Spinal cord (tissue), 9 donors: ENCODE measurements at regions not wholly inside any gene's neighbourhood (a gene's known extent, or its start where the extent isn't known, plus 50 kb on each side); places are given as distances from the start of the nearest gene placed in this dataset.

Experiments
- DNase-seq, 6 donors: peaks; one replicate each; pipeline versions ENCODE4 v3.0.0 to v3.0.0-alpha.2; 2013 to 2015; ENCODE audit warnings: low spot score in 6 of 6, low read depth in 4 of 6
- H3K27ac ChIP-seq: one replicate; pipeline ENCODE4 v1.5.1; 2013; ENCODE audit warnings: low read depth, low read length, control low read depth
- H3K27me3 ChIP-seq: one replicate; pipeline ENCODE4 v1.6.1; 2013; ENCODE audit warnings: low read length; ENCODE audit not compliant: control insufficient read depth, insufficient read depth
- H3K36me3 ChIP-seq: one replicate; pipeline ENCODE4 v1.6.1; 2013; ENCODE audit warnings: low read length; ENCODE audit not compliant: control insufficient read depth, insufficient read depth
- H3K4me1 ChIP-seq: one replicate; pipeline ENCODE4 v1.6.1; 2013; ENCODE audit warnings: low read length; ENCODE audit not compliant: control insufficient read depth, insufficient read depth
- H3K4me3 ChIP-seq: one replicate; pipeline ENCODE4 v1.5.1; 2013; ENCODE audit warnings: low read depth, low read length, control low read depth
- H3K9me3 ChIP-seq: one replicate; pipeline ENCODE4 v1.6.1; 2013; ENCODE audit warnings: low read length; ENCODE audit not compliant: control insufficient read depth, insufficient read depth
- WGBS: methylation state at CpG from one replicate; pipeline ENCODE4 v1.1.5; 2013; ENCODE audit warnings: missing lambda C conversion rate; ENCODE audit not compliant: insufficient coverage; 5-methylcytosine and 5-hydroxymethylcytosine counted together
- donor health status: healthy.

GRCh38 chr2:151067658-151068369, 193.8 kb downstream of the RBM43 start:
- WGBS = no CpG with 5 or more reads among the region's 8 CpGs
- Histone ChIP-seq H3K27me3 (no peaks in the 10 kb centered on the region), H3K4me3 (no peak overlapping the region), H3K36me3 (no peaks in the 10 kb centered on the region), H3K4me1 (no peaks in the 10 kb centered on the region), H3K9me3 (no peaks in the 10 kb centered on the region), H3K27ac (no peak overlapping the region)
- DNase-seq = no peak

- no peaks in the 10 kb centered on the region for H3K36me3 ChIP-seq
- no peaks in the 10 kb centered on the region for H3K27me3 ChIP-seq
- H3K4me3 ChIP-seq = no peak overlapping the region
- no peak overlapping the region for H3K27ac ChIP-seq
- DNase-seq = no peak
- H3K9me3 ChIP-seq = no peaks in the 10 kb centered on the region
- H3K4me1 ChIP-seq = no peaks in the 10 kb centered on the region
- WGBS = 63% methylated on average over 2 of the region's 3 CpGs
These were observed 198.4 kb downstream of the RBM43 start for GRCh38 chr2:151063271-151063670.

GRCh38 chr2:151060287-151060686, 201.4 kb downstream of the RBM43 start:
- 53% methylated on average over 2 of the region's 2 CpGs for WGBS
- peak in 1 of 6 donors; percentile 85 for DNase-seq
- no peaks in the 10 kb centered on the region for H3K27me3 ChIP-seq
- no peak overlapping the region for H3K4me3 ChIP-seq
- no peaks in the 10 kb centered on the region for H3K9me3 ChIP-seq
- H3K27ac ChIP-seq = no peak overlapping the region
- H3K4me1 ChIP-seq = no peaks in the 10 kb centered on the region
- no peaks in the 10 kb centered on the region for H3K36me3 ChIP-seq

- Histone ChIP-seq H3K36me3 (no peaks in the 10 kb centered on the region), H3K9me3 (no peaks in the 10 kb centered on the region), H3K4me1 (no peaks in the 10 kb centered on the region), H3K27me3 (no peaks in the 10 kb centered on the region), H3K27ac (no peak overlapping the region), H3K4me3 (no peak overlapping the region)
- no peak for DNase-seq
- whole genome bisulfite sequencing = no CpG with 5 or more reads among the region's 1 CpG
These were observed 204.8 kb downstream of the RBM43 start for GRCh38 chr2:151056870-151057269.

- no peak for DNase-seq
- no peaks in the 10 kb centered on the region for H3K9me3 ChIP-seq
- no peaks in the 10 kb centered on the region for H3K27me3 ChIP-seq
- no peaks in the 10 kb centered on the region for H3K36me3 ChIP-seq
- no peak overlapping the region for H3K27ac ChIP-seq
- no peaks in the 10 kb centered on the region for H3K4me1 ChIP-seq
- 100% methylated on average over 1 of the region's 1 CpG for WGBS
- no peak overlapping the region for H3K4me3 ChIP-seq
These were observed 208.0 kb downstream of the RBM43 start for GRCh38 chr2:151053661-151053990.

- DNase-seq = no peak
- Histone ChIP-seq H3K4me1 (no peaks in the 10 kb centered on the region), H3K36me3 (no peaks in the 10 kb centered on the region), H3K27me3 (no peaks in the 10 kb centered on the region), H3K9me3 (no peaks in the 10 kb centered on the region), H3K4me3 (no peak overlapping the region), H3K27ac (no peak overlapping the region)
- WGBS = 80% methylated on average over 1 of the region's 1 CpG
These were observed 208.6 kb downstream of the RBM43 start for GRCh38 chr2:151052850-151053660.

- no peaks in the 10 kb centered on the region for H3K9me3 ChIP-seq
- WGBS = no CpG with 5 or more reads among the region's 2 CpGs
- no peak overlapping the region for H3K4me3 ChIP-seq
- no peaks in the 10 kb centered on the region for H3K36me3 ChIP-seq
- no peaks in the 10 kb centered on the region for H3K27me3 ChIP-seq
- no peak overlapping the region for H3K27ac ChIP-seq
- no peaks in the 10 kb centered on the region for H3K4me1 ChIP-seq
- DNase-seq = peak in 2 of 6 donors; percentile 25 to 42
These were observed 210.0 kb downstream of the RBM43 start for GRCh38 chr2:151051574-151052220.

- Histone ChIP-seq H3K4me3 (no peak overlapping the region), H3K36me3 (no peaks in the 10 kb centered on the region), H3K27ac (no peak overlapping the region), H3K9me3 (no peaks in the 10 kb centered on the region), H3K4me1 (no peaks in the 10 kb centered on the region), H3K27me3 (no peaks in the 10 kb centered on the region)
- DNase-seq = no peak
- no CpG with 5 or more reads among the region's 1 CpG for WGBS
These were observed 211.9 kb downstream of the RBM43 start for GRCh38 chr2:151049746-151050145.

- Histone ChIP-seq H3K36me3 (no peaks in the 10 kb centered on the region), H3K4me3 (no peak overlapping the region), H3K27me3 (no peaks in the 10 kb centered on the region), H3K27ac (no peak overlapping the region), H3K4me1 (no peaks in the 10 kb centered on the region), H3K9me3 (no peaks in the 10 kb centered on the region)
- WGBS = 80% methylated on average over 4 of the region's 6 CpGs
- peak in 1 of 6 donors; percentile 45 for DNase-seq
These were observed 213.2 kb downstream of the RBM43 start for GRCh38 chr2:151048331-151049054.
